CD4-positive, CD25-positive, alpha-beta regulatory T cell (primary cell): ENCODE measurements at regions not wholly inside any gene's neighbourhood (a gene's known extent, or its start where the extent isn't known, plus 50 kb on each side); places are given as distances from the start of the nearest gene placed in this dataset.

Experiments
- ATAC-seq, 2 donors: fragments of 150-1000 bp; cut with Tn5 transposase; one replicate each; pipeline ENCODE4 v1.10.0; 2021; ENCODE audit warnings: low read depth in 2 of 2, moderate number of reproducible peaks in 2 of 2, moderate library complexity in 1 of 2
- DNase-seq, 3 donors: peaks; one replicate each; pipeline versions ENCODE4 v3.0.0 to v3.0.0-alpha.2; 2012 to 2022; ENCODE audit warnings: mixed read lengths in 1 of 3
- H3K27ac ChIP-seq: one replicate; pipeline ENCODE4 v1.7.0; 2013; ENCODE audit warnings: mild to moderate bottlenecking, low read length; ENCODE audit not compliant: insufficient read depth, poor library complexity, severe bottlenecking
- H3K27me3 ChIP-seq: one replicate; pipeline ENCODE4 v1.7.0; 2013; ENCODE audit warnings: low read length; ENCODE audit not compliant: control insufficient read depth, insufficient read depth
- H3K36me3 ChIP-seq: one replicate; pipeline ENCODE4 v1.7.0; 2013; ENCODE audit warnings: mild to moderate bottlenecking, low read length, moderate library complexity; ENCODE audit not compliant: control insufficient read depth, insufficient read depth
- H3K4me1 ChIP-seq: 2 replicates; pipeline ENCODE4 v1.7.0; 2013; ENCODE audit warnings: mild to moderate bottlenecking, low read length; ENCODE audit not compliant: insufficient read depth, control insufficient read depth, poor library complexity, severe bottlenecking
- H3K4me3 ChIP-seq: one replicate; pipeline ENCODE4 v1.7.0; 2013; ENCODE audit warnings: low read depth, mild to moderate bottlenecking, low read length, moderate library complexity
- H3K9me3 ChIP-seq, 2 experiments: 1 replicate in 1 of 2; 2 replicates in 1 of 2; pipeline ENCODE4 v1.7.0; 2013; ENCODE audit warnings: low read length in 2 of 2, mild to moderate bottlenecking in 1 of 2, moderate library complexity in 1 of 2; ENCODE audit not compliant: control insufficient read depth in 2 of 2
- H3K27ac Mint-ChIP-seq, 3 donors: one replicate each; pipeline ENCODE4 v1.8.0; 2020 to 2022; ENCODE audit warnings: mild to moderate bottlenecking in 3 of 3, mixed read lengths in 3 of 3, moderate library complexity in 2 of 3
- H3K27me3 Mint-ChIP-seq: one replicate; pipeline ENCODE4 v1.8.0; 2022; ENCODE audit warnings: mild to moderate bottlenecking, mixed read lengths
- H3K36me3 Mint-ChIP-seq: one replicate; pipeline ENCODE4 v1.8.0; 2020; ENCODE audit warnings: mixed read lengths
- H3K4me1 Mint-ChIP-seq, 4 donors: one replicate each; pipeline ENCODE4 v1.8.0; 2020 to 2022; ENCODE audit warnings: mixed read lengths in 4 of 4, mild to moderate bottlenecking in 1 of 4
- H3K4me3 Mint-ChIP-seq, 4 donors: one replicate each; pipeline ENCODE4 v1.8.0; 2020 to 2022; ENCODE audit warnings: mild to moderate bottlenecking in 4 of 4, mixed read lengths in 4 of 4, moderate library complexity in 3 of 4
- H3K9me3 Mint-ChIP-seq, 7 donors: one replicate each; pipeline ENCODE4 v1.8.0; 2020 to 2022; ENCODE audit warnings: mixed read lengths in 7 of 7, mild to moderate bottlenecking in 3 of 7, moderate library complexity in 2 of 7

- peaks cover 0 to 4% (median 1%) of the 10 kb centered on the region in 4 donors for H3K4me1 Mint-ChIP-seq
- H3K36me3 Mint-ChIP-seq = no peaks in the 10 kb centered on the region
- H3K27me3 Mint-ChIP-seq = peaks cover 13% of the 10 kb centered on the region
- no peak overlapping the region for H3K27ac Mint-ChIP-seq
- DNase-seq (no peak), ATAC-seq (no peak)
- H3K27me3 ChIP-seq = peaks cover 4% of the 10 kb centered on the region
- peaks cover 0 to 1% (median 0%) of the 10 kb centered on the region in 7 donors for H3K9me3 Mint-ChIP-seq
- no peak overlapping the region for H3K27ac ChIP-seq
- H3K4me3 Mint-ChIP-seq = no peak overlapping the region
- H3K4me3 ChIP-seq = no peak overlapping the region
- H3K9me3 ChIP-seq = no peaks in the 10 kb centered on the region
- H3K36me3 ChIP-seq = no peaks in the 10 kb centered on the region
- H3K4me1 ChIP-seq = no peaks in the 10 kb centered on the region
Measured at GRCh38 chr1:222114536-222115156, 372.8 kb upstream of the DUSP10 start.

DNA sequence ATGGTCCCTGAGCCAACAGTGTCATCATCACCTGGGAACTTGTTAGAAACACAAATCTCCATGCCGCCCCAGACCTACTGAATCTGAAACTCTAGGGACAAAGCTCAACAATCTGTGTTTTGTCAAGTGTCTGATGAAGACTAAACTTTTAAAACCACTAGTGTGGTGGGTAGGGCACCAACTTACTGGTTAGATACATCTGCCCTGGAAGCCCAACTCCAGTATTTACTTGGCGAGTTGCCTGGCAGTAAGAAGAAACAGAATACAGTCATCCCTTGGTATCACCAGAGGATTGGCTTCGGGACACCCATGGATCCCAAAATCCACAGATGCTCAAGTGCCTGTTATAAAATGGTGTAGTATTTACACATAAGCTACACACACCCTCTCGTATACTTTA, 367.9 kb upstream of the DUSP10 start:
- H3K4me1 Mint-ChIP-seq = peaks cover 0 to 4% (median 1%) of the 10 kb centered on the region in 4 donors
- no peak overlapping the region for H3K27ac Mint-ChIP-seq
- Histone ChIP-seq H3K27me3 (no peaks in the 10 kb centered on the region), H3K4me3 (no peak overlapping the region), H3K9me3 (no peaks in the 10 kb centered on the region), H3K4me1 (no peaks in the 10 kb centered on the region), H3K36me3 (no peaks in the 10 kb centered on the region), H3K27ac (no peak overlapping the region)
- H3K27me3 Mint-ChIP-seq = no peaks in the 10 kb centered on the region
- ATAC-seq = no peak
- no peak overlapping the region for H3K4me3 Mint-ChIP-seq
- H3K9me3 Mint-ChIP-seq = peaks cover 0 to 1% (median 0%) of the 10 kb centered on the region in 7 donors
- no peaks in the 10 kb centered on the region for H3K36me3 Mint-ChIP-seq
- no peak for DNase-seq

DNA sequence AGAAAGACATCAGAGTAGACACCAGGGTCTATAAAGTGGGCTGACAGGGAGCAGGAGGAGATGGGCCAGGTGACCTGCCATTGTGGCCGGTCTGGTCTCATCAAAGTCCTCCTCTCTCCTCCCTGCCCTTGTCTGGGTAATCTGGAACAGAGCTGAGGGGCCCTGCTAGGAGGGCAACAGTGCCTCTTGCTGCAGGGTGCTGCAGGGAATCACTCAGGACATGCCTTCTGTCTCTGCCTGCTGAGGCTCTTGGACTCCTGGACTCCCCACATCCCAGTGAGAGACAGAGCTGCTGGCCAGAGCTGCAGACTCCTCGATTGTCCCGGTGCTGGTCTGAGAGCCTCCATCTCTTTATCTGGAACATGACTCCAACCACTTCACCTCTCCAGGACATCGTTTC, 366.1 kb upstream of the DUSP10 start:
- Mint-ChIP-seq H3K4me3 (no peak overlapping the region), H3K27me3 (no peaks in the 10 kb centered on the region), H3K36me3 (no peaks in the 10 kb centered on the region), H3K27ac (no peak overlapping the region), H3K4me1 (peaks cover 0 to 2% (median under 1%) of the 10 kb centered on the region in 4 donors), H3K9me3 (no peaks in the 10 kb centered on the region)
- ATAC-seq = no peak
- Histone ChIP-seq H3K27ac (no peak overlapping the region), H3K27me3 (no peaks in the 10 kb centered on the region), H3K4me3 (no peak overlapping the region), H3K4me1 (no peaks in the 10 kb centered on the region), H3K9me3 (no peaks in the 10 kb centered on the region), H3K36me3 (no peaks in the 10 kb centered on the region)
- DNase-seq = no peak

- no peak overlapping the region for H3K4me3 ChIP-seq
- no peaks in the 10 kb centered on the region for H3K9me3 ChIP-seq
- Mint-ChIP-seq H3K9me3 (no peaks in the 10 kb centered on the region), H3K4me3 (no peak overlapping the region), H3K4me1 (no peaks in the 10 kb centered on the region), H3K27me3 (no peaks in the 10 kb centered on the region), H3K36me3 (no peaks in the 10 kb centered on the region), H3K27ac (no peak overlapping the region)
- DNase-seq (no peak), ATAC-seq (no peak)
- no peak overlapping the region for H3K27ac ChIP-seq
- H3K36me3 ChIP-seq = no peaks in the 10 kb centered on the region
- no peaks in the 10 kb centered on the region for H3K27me3 ChIP-seq
- H3K4me1 ChIP-seq = no peaks in the 10 kb centered on the region
Measured at GRCh38 chr1:222107267-222107666, 365.4 kb upstream of the DUSP10 start.

DNA sequence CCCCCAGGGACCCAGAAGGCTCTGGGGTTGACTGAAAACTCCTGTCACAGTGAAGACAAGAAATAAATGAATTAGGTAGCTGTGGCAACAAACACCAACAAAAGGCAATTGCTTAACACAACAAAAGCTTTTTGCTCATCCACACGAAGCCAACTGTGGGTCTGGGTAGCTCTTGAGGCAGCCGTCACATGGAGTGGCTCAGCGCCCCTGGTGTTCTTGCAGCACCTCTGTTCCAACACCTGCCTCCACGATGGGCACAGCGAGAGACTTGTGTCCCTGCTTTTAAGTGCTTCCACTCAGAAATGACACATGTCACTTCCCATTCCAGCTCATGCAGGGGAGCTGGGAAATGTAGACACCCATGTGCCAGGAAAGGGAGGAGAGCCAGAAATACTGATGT, 364.5 kb upstream of the DUSP10 start:
- Histone ChIP-seq H3K36me3 (no peaks in the 10 kb centered on the region), H3K27ac (no peak overlapping the region), H3K27me3 (no peaks in the 10 kb centered on the region), H3K4me1 (no peaks in the 10 kb centered on the region), H3K9me3 (no peaks in the 10 kb centered on the region), H3K4me3 (no peak overlapping the region)
- no peaks in the 10 kb centered on the region for H3K27me3 Mint-ChIP-seq
- H3K4me3 Mint-ChIP-seq = no peak overlapping the region
- ATAC-seq = no peak
- no peaks in the 10 kb centered on the region for H3K36me3 Mint-ChIP-seq
- no peaks in the 10 kb centered on the region for H3K4me1 Mint-ChIP-seq
- no peak for DNase-seq
- H3K9me3 Mint-ChIP-seq = no peaks in the 10 kb centered on the region
- no peak overlapping the region for H3K27ac Mint-ChIP-seq

DNA sequence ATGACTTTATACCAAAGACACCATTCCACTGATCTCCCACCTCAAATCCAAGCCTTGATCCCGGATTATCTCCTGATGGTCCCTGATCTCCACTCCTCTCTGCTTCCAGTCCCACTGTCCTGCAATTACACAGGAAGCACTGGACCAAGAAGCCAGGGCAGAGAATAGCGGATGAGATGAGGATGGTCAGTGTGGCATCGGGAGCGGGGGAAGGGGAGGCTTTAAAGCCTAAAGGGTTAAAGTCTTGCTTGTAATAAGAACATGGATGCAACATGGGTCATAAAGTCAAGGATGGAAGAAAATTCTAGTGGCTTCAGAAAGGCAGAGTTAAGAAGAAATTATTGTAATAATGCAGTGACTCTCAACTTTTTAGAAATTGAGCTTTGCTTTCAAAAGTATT, 364.0 kb upstream of the DUSP10 start:
- H3K27me3 Mint-ChIP-seq = no peaks in the 10 kb centered on the region
- H3K27ac Mint-ChIP-seq = no peak overlapping the region
- no peaks in the 10 kb centered on the region for H3K36me3 Mint-ChIP-seq
- H3K4me3 Mint-ChIP-seq = no peak overlapping the region
- Histone ChIP-seq H3K4me3 (no peak overlapping the region), H3K27ac (no peak overlapping the region), H3K27me3 (peaks cover 2% of the 10 kb centered on the region), H3K36me3 (no peaks in the 10 kb centered on the region), H3K4me1 (no peaks in the 10 kb centered on the region), H3K9me3 (no peaks in the 10 kb centered on the region)
- H3K4me1 Mint-ChIP-seq = no peaks in the 10 kb centered on the region
- no peak for ATAC-seq
- H3K9me3 Mint-ChIP-seq = no peaks in the 10 kb centered on the region
- DNase-seq = no peak

DNA sequence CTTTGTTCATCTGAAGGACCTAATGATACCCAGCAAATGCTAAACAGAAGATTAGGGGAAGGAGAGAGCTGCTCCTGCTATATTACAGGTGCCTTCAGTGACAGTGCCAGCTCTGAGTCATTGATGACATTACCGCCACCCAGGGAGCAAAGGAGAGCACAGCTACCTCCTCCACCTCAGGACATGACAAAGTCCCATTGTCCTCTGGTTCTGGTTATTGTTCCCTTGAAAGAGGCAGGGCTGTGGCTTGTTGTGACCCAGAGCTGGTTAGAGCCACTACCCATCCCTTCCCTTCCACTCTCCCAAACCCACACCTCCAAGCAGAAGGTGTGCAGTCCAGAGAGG, 363.5 kb upstream of the DUSP10 start:
- Histone ChIP-seq H3K4me3 (no peak overlapping the region), H3K27ac (no peak overlapping the region), H3K36me3 (no peaks in the 10 kb centered on the region), H3K4me1 (no peaks in the 10 kb centered on the region), H3K9me3 (no peaks in the 10 kb centered on the region), H3K27me3 (peaks cover 3% of the 10 kb centered on the region)
- Mint-ChIP-seq H3K9me3 (no peaks in the 10 kb centered on the region), H3K4me1 (no peaks in the 10 kb centered on the region), H3K27ac (no peak overlapping the region), H3K4me3 (no peak overlapping the region), H3K27me3 (no peaks in the 10 kb centered on the region), H3K36me3 (no peaks in the 10 kb centered on the region)
- DNase-seq (no peak), ATAC-seq (no peak)

GRCh38 chr1:222104694-222105392, 363.0 kb upstream of the DUSP10 start:
- H3K4me1 Mint-ChIP-seq = no peaks in the 10 kb centered on the region
- H3K4me3 Mint-ChIP-seq = no peak overlapping the region
- no peaks in the 10 kb centered on the region for H3K27me3 Mint-ChIP-seq

More at GRCh38 chr1:222104694-222105392, 363.0 kb upstream of the DUSP10 start:
- Histone ChIP-seq H3K27ac (no peak overlapping the region), H3K4me1 (no peaks in the 10 kb centered on the region), H3K36me3 (no peaks in the 10 kb centered on the region), H3K9me3 (no peaks in the 10 kb centered on the region), H3K4me3 (no peak overlapping the region), H3K27me3 (peaks cover 3% of the 10 kb centered on the region)
- DNase-seq (no peak), ATAC-seq (no peak)
- H3K36me3 Mint-ChIP-seq = no peaks in the 10 kb centered on the region
- H3K9me3 Mint-ChIP-seq = no peaks in the 10 kb centered on the region
- no peak overlapping the region for H3K27ac Mint-ChIP-seq
